ENCODE measurements at regions not wholly inside any gene's neighbourhood (a gene's known extent, or its start where the extent isn't known, plus 50 kb on each side); places are given as distances from the start of the nearest gene placed in this dataset.

GRCh38 chr14:97056086-97056485 is 258.9 kb downstream of the VRK1 start:
- Histone ChIP-seq H3K36me3 (ENCODE audit: low read depth) (no peaks in the 10 kb centered on the region), H3K4me3 (ENCODE audit: severe bottlenecking) (no peak overlapping the region), H3K4me1 (ENCODE audit: insufficient read depth, poor library complexity, severe bottlenecking) (peaks cover 4% of the 10 kb centered on the region), H3K9me3 (ENCODE audit: severe bottlenecking) (no peaks in the 10 kb centered on the region), H3K27ac (ENCODE audit: poor library complexity, severe bottlenecking) (no peak overlapping the region), H3K27me3 (ENCODE audit: insufficient read depth, poor library complexity, severe bottlenecking) (no peaks in the 10 kb centered on the region)
- ATAC-seq (ENCODE audit: low read depth) (peak; percentile 73), DNase-seq (ENCODE audit: low spot score) (no peak)
- peak; percentile 41 for TF ChIP-seq CTCF (IDR thresholded peaks at IDR 0.05; ENCODE audit: poor library complexity, severe bottlenecking)

- no peak overlapping the region for H3K27ac ChIP-seq (ENCODE audit: poor library complexity, severe bottlenecking)
- H3K27me3 ChIP-seq (ENCODE audit: insufficient read depth, poor library complexity, severe bottlenecking), result no peaks in the 10 kb centered on the region
- TF ChIP-seq CTCF (IDR thresholded peaks at IDR 0.05; ENCODE audit: poor library complexity, severe bottlenecking), result no peak
- peaks cover 4% of the 10 kb centered on the region for H3K4me1 ChIP-seq (ENCODE audit: insufficient read depth, poor library complexity, severe bottlenecking)
- no peaks in the 10 kb centered on the region for H3K9me3 ChIP-seq (ENCODE audit: severe bottlenecking)
- DNase-seq (ENCODE audit: low spot score), result no peak
- H3K4me3 ChIP-seq (ENCODE audit: severe bottlenecking), result no peak overlapping the region
- ATAC-seq (ENCODE audit: low read depth), result no peak
- H3K36me3 ChIP-seq (ENCODE audit: low read depth), result no peaks in the 10 kb centered on the region
These were observed 260.3 kb downstream of the VRK1 start for GRCh38 chr14:97057238-97058073.

- ATAC-seq (ENCODE audit: low read depth) (no peak), DNase-seq (ENCODE audit: low spot score) (no peak)
- no peak overlapping the region for H3K27ac ChIP-seq (ENCODE audit: poor library complexity, severe bottlenecking)
- peaks cover 4% of the 10 kb centered on the region for H3K4me1 ChIP-seq (ENCODE audit: insufficient read depth, poor library complexity, severe bottlenecking)
- H3K4me3 ChIP-seq (ENCODE audit: severe bottlenecking), result no peak overlapping the region
- H3K9me3 ChIP-seq (ENCODE audit: severe bottlenecking), result no peaks in the 10 kb centered on the region
- H3K36me3 ChIP-seq (ENCODE audit: low read depth), result no peaks in the 10 kb centered on the region
- no peak for TF ChIP-seq CTCF (IDR thresholded peaks at IDR 0.05; ENCODE audit: poor library complexity, severe bottlenecking)
- no peaks in the 10 kb centered on the region for H3K27me3 ChIP-seq (ENCODE audit: insufficient read depth, poor library complexity, severe bottlenecking)
These were observed 260.9 kb downstream of the VRK1 start for GRCh38 chr14:97058074-97058467.

GRCh38 chr14:97058589-97058988 is 261.4 kb downstream of the VRK1 start:
- peaks cover 4% of the 10 kb centered on the region for H3K4me1 ChIP-seq (ENCODE audit: insufficient read depth, poor library complexity, severe bottlenecking)
- H3K9me3 ChIP-seq (ENCODE audit: severe bottlenecking), result no peaks in the 10 kb centered on the region
- H3K27ac ChIP-seq (ENCODE audit: poor library complexity, severe bottlenecking), result no peak overlapping the region
- no peak for ATAC-seq (ENCODE audit: low read depth)
- no peaks in the 10 kb centered on the region for H3K27me3 ChIP-seq (ENCODE audit: insufficient read depth, poor library complexity, severe bottlenecking)
- no peaks in the 10 kb centered on the region for H3K36me3 ChIP-seq (ENCODE audit: low read depth)
- TF ChIP-seq CTCF (IDR thresholded peaks at IDR 0.05; ENCODE audit: poor library complexity, severe bottlenecking), result no peak
- DNase-seq (ENCODE audit: low spot score), result no peak
- no peak overlapping the region for H3K4me3 ChIP-seq (ENCODE audit: severe bottlenecking)

GRCh38 chr14:97061198-97061597 is 264.0 kb downstream of the VRK1 start:
- ATAC-seq (ENCODE audit: low read depth) (no peak), DNase-seq (ENCODE audit: low spot score) (no peak)
- H3K9me3 ChIP-seq (ENCODE audit: severe bottlenecking), result no peaks in the 10 kb centered on the region
- H3K27me3 ChIP-seq (ENCODE audit: insufficient read depth, poor library complexity, severe bottlenecking), result no peaks in the 10 kb centered on the region
- H3K4me1 ChIP-seq (ENCODE audit: insufficient read depth, poor library complexity, severe bottlenecking), result peaks cover 13% of the 10 kb centered on the region
- H3K27ac ChIP-seq (ENCODE audit: poor library complexity, severe bottlenecking), result no peak overlapping the region
- TF ChIP-seq CTCF (IDR thresholded peaks at IDR 0.05; ENCODE audit: poor library complexity, severe bottlenecking), result no peak
- no peaks in the 10 kb centered on the region for H3K36me3 ChIP-seq (ENCODE audit: low read depth)
- no peak overlapping the region for H3K4me3 ChIP-seq (ENCODE audit: severe bottlenecking)

All from RWPE2 (cell line).